NCI-H1105 treated with DMSO at 0.1 percent for 48 hours (cell line): ENCODE measurements at regions not wholly inside any gene's neighbourhood (a gene's known extent, or its start where the extent isn't known, plus 50 kb on each side); places are given as distances from the start of the nearest gene placed in this dataset.

Source experiments
- DNase-seq: peaks from one replicate; lab custom pipeline; 2025; lab: John Stamatoyannopoulos, UW

- no peak for DNase-seq
These were observed 534.7 kb downstream of the PLCL1 start for GRCh38 chr2:198339116-198339515.

GRCh38 chr2:198337368-198337767, 533.0 kb downstream of the PLCL1 start:
- DNase-seq: peak; percentile 95

- no peak for DNase-seq
These were observed 524.1 kb downstream of the PLCL1 start for GRCh38 chr2:198328454-198328853.

GRCh38 chr2:198327526-198327925, 523.1 kb downstream of the PLCL1 start:
- DNase-seq: no peak

- DNase-seq: no peak
These were observed 522.0 kb downstream of the PLCL1 start for GRCh38 chr2:198326431-198326830.

- DNase-seq: no peak
These were observed 521.0 kb downstream of the PLCL1 start for GRCh38 chr2:198325359-198325758.

- DNase-seq: no peak
These were observed 519.7 kb downstream of the PLCL1 start for GRCh38 chr2:198324071-198324470.

- no peak for DNase-seq
These were observed 517.9 kb downstream of the PLCL1 start for GRCh38 chr2:198322275-198322674.

GRCh38 chr2:198321522-198322088, 517.2 kb downstream of the PLCL1 start:
- no peak for DNase-seq

- no peak for DNase-seq
These were observed 512.5 kb downstream of the PLCL1 start for GRCh38 chr2:198316852-198317396.

- DNase-seq: no peak
These were observed 511.6 kb downstream of the PLCL1 start for GRCh38 chr2:198315791-198316630.

GRCh38 chr2:198314559-198315153, 510.3 kb downstream of the PLCL1 start:
- peak; percentile 71 for DNase-seq

- no peak for DNase-seq
These were observed 508.4 kb downstream of the PLCL1 start for GRCh38 chr2:198312596-198313483.

- DNase-seq: no peak
These were observed 506.6 kb downstream of the PLCL1 start for GRCh38 chr2:198311020-198311419.

- DNase-seq: peak; percentile 52
These were observed 505.4 kb downstream of the PLCL1 start for GRCh38 chr2:198309673-198310280.

- DNase-seq: no peak
These were observed 504.7 kb downstream of the PLCL1 start for GRCh38 chr2:198309081-198309480.

GRCh38 chr2:198308368-198308767, 504.0 kb downstream of the PLCL1 start:
- no peak for DNase-seq

- no peak for DNase-seq
These were observed 502.7 kb downstream of the PLCL1 start for GRCh38 chr2:198307093-198307492.

GRCh38 chr2:198304859-198305258, 500.5 kb downstream of the PLCL1 start:
- DNase-seq: no peak

- DNase-seq: no peak
These were observed 493.0 kb downstream of the PLCL1 start for GRCh38 chr2:198297350-198297749.

- DNase-seq: peak; percentile 62
These were observed 492.4 kb downstream of the PLCL1 start for GRCh38 chr2:198296665-198297308.
